ENCODE measurements at regions not wholly inside any gene's neighbourhood (a gene's known extent, or its start where the extent isn't known, plus 50 kb on each side); places are given as distances from the start of the nearest gene placed in this dataset.
"Not testable (repeated sequence)": the region's sequence is repeated elsewhere in the genome, so short reads cannot be mapped to it uniquely, and the experiment has no call there.

GRCh38 chr20:30484009-30484748, 773.3 kb upstream of the DEFB115 start:
- Histone ChIP-seq H3K4me3 (ENCODE audit: low read length) (no peak overlapping the region), H3K27ac (ENCODE audit: low read depth, low read length) (no peak overlapping the region), H3K27me3 (ENCODE audit: control insufficient read depth, insufficient read depth, low read length) (no peaks in the 10 kb centered on the region), H3K4me1 (ENCODE audit: control insufficient read depth, insufficient read depth, low read length) (no peaks in the 10 kb centered on the region), H3K36me3 (ENCODE audit: control insufficient read depth, insufficient read depth, low read length) (no peaks in the 10 kb centered on the region), H3K9ac (ENCODE audit: low read length) (no peak overlapping the region)

DNA sequence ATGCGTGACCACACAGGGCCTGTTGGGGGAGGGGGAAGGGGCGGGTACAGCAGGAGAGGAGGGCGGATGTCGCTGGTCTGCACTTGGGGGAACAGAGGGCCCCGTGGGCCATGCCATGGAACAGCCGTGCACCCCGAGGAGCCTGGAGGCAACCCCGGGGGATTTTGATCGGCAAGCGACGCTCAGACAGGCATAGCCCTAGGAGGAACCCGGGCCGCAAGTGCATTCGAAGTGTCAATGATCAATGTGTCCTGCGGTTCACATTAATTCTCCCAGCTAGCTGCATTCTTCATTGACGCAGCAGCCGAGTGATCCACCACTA, 772.8 kb upstream of the DEFB115 start:
- Histone ChIP-seq H3K4me3 (ENCODE audit: low read length) (no peak overlapping the region), H3K9ac (ENCODE audit: low read length) (no peak overlapping the region), H3K27me3 (ENCODE audit: control insufficient read depth, insufficient read depth, low read length) (no peaks in the 10 kb centered on the region), H3K36me3 (ENCODE audit: control insufficient read depth, insufficient read depth, low read length) (no peaks in the 10 kb centered on the region), H3K27ac (ENCODE audit: low read depth, low read length) (no peak overlapping the region), H3K4me1 (ENCODE audit: control insufficient read depth, insufficient read depth, low read length) (no peaks in the 10 kb centered on the region)

DNA sequence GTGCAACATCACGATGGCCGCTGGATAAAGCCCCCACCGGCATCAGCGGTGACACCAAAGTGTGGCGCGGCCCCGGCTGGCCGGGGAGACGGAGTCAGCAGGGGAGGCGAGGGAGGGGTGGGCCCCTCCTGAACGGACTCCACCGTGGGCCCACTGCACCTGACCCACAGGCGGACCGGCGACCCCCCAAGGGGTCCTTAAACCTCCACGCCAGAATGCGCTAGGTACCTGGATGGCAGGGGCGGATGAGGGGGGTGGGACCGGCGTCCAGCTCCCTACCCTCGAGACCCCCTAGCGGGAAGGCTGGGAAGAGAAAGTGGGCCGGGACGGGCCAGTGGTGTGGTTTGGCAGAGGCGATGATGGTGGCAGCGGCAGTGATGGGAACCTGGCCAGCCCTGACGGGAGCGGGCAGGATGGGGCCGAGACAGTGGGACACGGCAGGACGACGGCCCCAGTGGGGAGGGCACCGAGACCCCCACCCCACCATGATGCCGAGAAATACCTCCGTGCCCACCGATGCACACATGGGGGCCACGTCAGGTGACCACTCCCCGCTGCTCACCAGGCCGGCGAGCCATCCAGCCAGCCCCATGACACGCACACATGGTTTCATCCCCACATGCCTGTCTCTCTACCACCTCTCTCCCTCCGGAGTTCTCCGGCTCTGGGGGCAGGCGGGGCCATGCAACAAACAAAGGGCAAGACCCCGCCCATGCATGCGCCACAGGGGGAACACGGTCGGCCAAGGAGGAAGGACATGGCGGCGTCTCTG, 771.9 kb upstream of the DEFB115 start:
- H3K9ac ChIP-seq (ENCODE audit: low read length), result no peak overlapping the region
- no peaks in the 10 kb centered on the region for H3K4me1 ChIP-seq (ENCODE audit: control insufficient read depth, insufficient read depth, low read length)
- no peaks in the 10 kb centered on the region for H3K36me3 ChIP-seq (ENCODE audit: control insufficient read depth, insufficient read depth, low read length)
- H3K27ac ChIP-seq (ENCODE audit: low read depth, low read length), result no peak overlapping the region
- H3K4me3 ChIP-seq (ENCODE audit: low read length), result no peak overlapping the region
- no peaks in the 10 kb centered on the region for H3K27me3 ChIP-seq (ENCODE audit: control insufficient read depth, insufficient read depth, low read length)

GRCh38 chr20:30486103-30486478, 771.4 kb upstream of the DEFB115 start:
- no peaks in the 10 kb centered on the region for H3K36me3 ChIP-seq (ENCODE audit: control insufficient read depth, insufficient read depth, low read length)

DNA sequence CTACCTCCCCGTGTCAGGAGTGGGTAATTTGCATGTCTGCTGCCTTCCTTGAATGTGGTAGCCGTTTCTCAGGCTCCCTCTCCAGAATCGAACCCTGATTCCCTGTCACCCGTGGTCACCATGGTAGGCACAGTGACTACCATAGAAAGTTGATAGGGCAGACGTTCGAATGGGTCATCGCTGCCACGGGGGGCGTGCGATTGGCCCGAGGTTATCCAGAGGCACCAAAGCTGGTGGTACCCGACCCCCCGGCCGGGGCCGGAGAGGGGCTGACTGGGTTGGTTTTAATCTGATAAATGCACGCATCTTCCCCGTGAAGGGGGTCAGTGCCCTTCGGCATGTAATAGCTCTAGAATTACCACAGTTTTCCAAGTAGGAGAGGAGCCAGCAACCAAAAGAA, 770.0 kb upstream of the DEFB115 start:
- H3K4me1 ChIP-seq (ENCODE audit: control insufficient read depth, insufficient read depth, low read length); H3K36me3 ChIP-seq (ENCODE audit: control insufficient read depth, insufficient read depth, low read length); H3K27ac ChIP-seq (ENCODE audit: low read depth, low read length); H3K27me3 ChIP-seq (ENCODE audit: control insufficient read depth, insufficient read depth, low read length); H3K9ac ChIP-seq (ENCODE audit: low read length); H3K4me3 ChIP-seq (ENCODE audit: low read length): not testable (repeated sequence)

More at GRCh38 chr20:30486103-30486478, 771.4 kb upstream of the DEFB115 start:
- Histone ChIP-seq H3K4me1 (ENCODE audit: control insufficient read depth, insufficient read depth, low read length) (no peaks in the 10 kb centered on the region), H3K4me3 (ENCODE audit: low read length) (no peak overlapping the region), H3K27ac (ENCODE audit: low read depth, low read length) (no peak overlapping the region), H3K27me3 (ENCODE audit: control insufficient read depth, insufficient read depth, low read length) (no peaks in the 10 kb centered on the region), H3K9ac (ENCODE audit: low read length) (no peak overlapping the region)

- Histone ChIP-seq H3K27me3 (ENCODE audit: control insufficient read depth, insufficient read depth, low read length) (no peaks in the 10 kb centered on the region), H3K36me3 (ENCODE audit: control insufficient read depth, insufficient read depth, low read length) (no peaks in the 10 kb centered on the region), H3K4me1 (ENCODE audit: control insufficient read depth, insufficient read depth, low read length) (no peaks in the 10 kb centered on the region), H3K27ac (ENCODE audit: low read depth, low read length) (no peak overlapping the region), H3K9ac (ENCODE audit: low read length) (no peak overlapping the region), H3K4me3 (ENCODE audit: low read length) (no peak overlapping the region)
Measured at GRCh38 chr20:30487947-30488926, 769.2 kb upstream of the DEFB115 start.

GRCh38 chr20:30488941-30489613, 768.4 kb upstream of the DEFB115 start:
- no peak overlapping the region for H3K27ac ChIP-seq (ENCODE audit: low read depth, low read length)
- no peaks in the 10 kb centered on the region for H3K36me3 ChIP-seq (ENCODE audit: control insufficient read depth, insufficient read depth, low read length)
- H3K4me1 ChIP-seq (ENCODE audit: control insufficient read depth, insufficient read depth, low read length), result no peaks in the 10 kb centered on the region
- H3K4me3 ChIP-seq (ENCODE audit: low read length), result no peak overlapping the region
- no peak overlapping the region for H3K9ac ChIP-seq (ENCODE audit: low read length)
- no peaks in the 10 kb centered on the region for H3K27me3 ChIP-seq (ENCODE audit: control insufficient read depth, insufficient read depth, low read length)

- Histone ChIP-seq H3K4me1 (ENCODE audit: control insufficient read depth, insufficient read depth, low read length) (no peaks in the 10 kb centered on the region), H3K27ac (ENCODE audit: low read depth, low read length) (no peak overlapping the region), H3K4me3 (ENCODE audit: low read length) (no peak overlapping the region), H3K9ac (ENCODE audit: low read length) (no peak overlapping the region), H3K27me3 (ENCODE audit: control insufficient read depth, insufficient read depth, low read length) (no peaks in the 10 kb centered on the region), H3K36me3 (ENCODE audit: control insufficient read depth, insufficient read depth, low read length) (no peaks in the 10 kb centered on the region)
Measured at GRCh38 chr20:30489614-30490003, 767.9 kb upstream of the DEFB115 start.

- no peaks in the 10 kb centered on the region for H3K4me1 ChIP-seq (ENCODE audit: control insufficient read depth, insufficient read depth, low read length)
- H3K27ac ChIP-seq (ENCODE audit: low read depth, low read length), result no peak overlapping the region
- H3K9ac ChIP-seq (ENCODE audit: low read length), result no peak overlapping the region
- H3K36me3 ChIP-seq (ENCODE audit: control insufficient read depth, insufficient read depth, low read length), result no peaks in the 10 kb centered on the region
- H3K4me3 ChIP-seq (ENCODE audit: low read length), result no peak overlapping the region
- no peaks in the 10 kb centered on the region for H3K27me3 ChIP-seq (ENCODE audit: control insufficient read depth, insufficient read depth, low read length)
Measured at GRCh38 chr20:30491016-30491415, 766.4 kb upstream of the DEFB115 start.

DNA sequence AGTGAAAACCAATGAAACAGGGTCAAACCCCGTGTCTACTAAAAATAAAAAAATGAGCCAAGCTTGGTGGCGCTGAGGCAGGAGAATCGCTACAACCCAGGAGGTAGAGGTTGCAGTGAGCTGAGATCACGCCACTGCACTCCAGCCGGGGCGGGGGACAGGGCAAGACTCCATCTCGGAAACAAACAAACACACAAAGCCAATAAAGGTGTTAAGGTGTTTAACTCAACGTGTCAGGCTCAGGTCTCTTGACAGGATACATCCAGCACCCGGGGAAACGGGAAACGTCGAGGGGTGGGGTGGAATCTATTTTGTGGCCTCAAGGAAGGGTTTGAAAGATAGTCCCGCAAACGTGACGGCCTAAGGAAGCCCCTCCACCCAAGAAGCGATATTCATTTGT, 760.8 kb upstream of the DEFB115 start:
- H3K4me1 ChIP-seq (ENCODE audit: control insufficient read depth, insufficient read depth, low read length); H3K9ac ChIP-seq (ENCODE audit: low read length); H3K36me3 ChIP-seq (ENCODE audit: control insufficient read depth, insufficient read depth, low read length); H3K4me3 ChIP-seq (ENCODE audit: low read length); H3K27ac ChIP-seq (ENCODE audit: low read depth, low read length); H3K27me3 ChIP-seq (ENCODE audit: control insufficient read depth, insufficient read depth, low read length): not testable (repeated sequence)

- H3K36me3 ChIP-seq (ENCODE audit: control insufficient read depth, insufficient read depth, low read length); H3K27me3 ChIP-seq (ENCODE audit: control insufficient read depth, insufficient read depth, low read length); H3K4me1 ChIP-seq (ENCODE audit: control insufficient read depth, insufficient read depth, low read length); H3K9ac ChIP-seq (ENCODE audit: low read length); H3K27ac ChIP-seq (ENCODE audit: low read depth, low read length); H3K4me3 ChIP-seq (ENCODE audit: low read length): not testable (repeated sequence)
Measured at GRCh38 chr20:30497191-30497590, 760.3 kb upstream of the DEFB115 start.

DNA sequence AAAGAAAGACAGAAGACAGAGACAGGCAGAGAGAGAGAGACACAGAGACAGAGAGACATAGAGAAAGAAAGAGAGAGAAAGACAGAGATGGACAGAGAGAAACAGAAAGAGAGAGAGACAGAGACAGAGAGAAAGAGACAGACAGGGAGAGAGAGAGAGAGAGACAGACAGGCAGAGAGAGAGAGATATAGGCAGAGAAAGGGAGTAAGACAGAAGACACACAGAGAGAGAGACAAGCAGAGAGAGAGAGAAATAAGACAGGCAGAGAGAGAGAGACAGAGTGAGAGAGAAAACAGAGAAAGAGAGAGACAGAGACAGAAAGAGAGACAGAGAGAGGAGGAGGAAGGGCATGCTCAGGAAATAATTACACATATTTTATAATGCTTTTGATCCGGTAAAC, 758.3 kb upstream of the DEFB115 start:
- H3K4me1 ChIP-seq (ENCODE audit: control insufficient read depth, insufficient read depth, low read length), result no peaks in the 10 kb centered on the region
- H3K27ac ChIP-seq (ENCODE audit: low read depth, low read length), result no peak overlapping the region
- H3K27me3 ChIP-seq (ENCODE audit: control insufficient read depth, insufficient read depth, low read length), result no peaks in the 10 kb centered on the region
- no peaks in the 10 kb centered on the region for H3K36me3 ChIP-seq (ENCODE audit: control insufficient read depth, insufficient read depth, low read length)
- no peak overlapping the region for H3K4me3 ChIP-seq (ENCODE audit: low read length)
- H3K9ac ChIP-seq (ENCODE audit: low read length), result no peak overlapping the region
